ENCODE measurements at regions not wholly inside any gene's neighbourhood (a gene's known extent, or its start where the extent isn't known, plus 50 kb on each side); places are given as distances from the start of the nearest gene placed in this dataset.

DNA sequence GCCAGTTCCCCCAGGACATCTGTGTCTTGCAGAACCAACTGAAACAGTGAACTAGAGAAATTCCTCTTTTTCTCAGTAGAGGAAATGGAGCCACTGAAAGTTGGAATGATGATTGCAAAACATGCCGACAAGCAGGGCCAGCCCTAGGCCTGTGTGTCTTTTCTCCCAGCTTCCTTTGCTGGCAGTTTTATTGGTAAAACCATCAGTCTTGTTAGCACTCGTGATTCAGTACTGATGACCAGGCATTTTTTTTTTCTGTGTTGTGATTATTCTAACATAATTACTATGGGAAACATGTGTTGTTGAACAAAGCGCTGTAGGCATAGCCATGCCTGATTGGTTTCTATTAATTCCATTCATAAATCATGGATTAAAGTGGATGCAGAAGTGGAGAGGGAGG, 620.7 kb downstream of the AACS start:
- DNase-seq: no peak

- no peak for DNase-seq
These were observed 622.2 kb downstream of the AACS start for GRCh38 chr12:125687403-125687802.

GRCh38 chr12:125687820-125688219, 622.6 kb downstream of the AACS start:
- no peak for DNase-seq

GRCh38 chr12:125688223-125688622, 623.0 kb downstream of the AACS start:
- no peak for DNase-seq

GRCh38 chr12:125688881-125689280, 623.6 kb downstream of the AACS start:
- no peak for DNase-seq

DNA sequence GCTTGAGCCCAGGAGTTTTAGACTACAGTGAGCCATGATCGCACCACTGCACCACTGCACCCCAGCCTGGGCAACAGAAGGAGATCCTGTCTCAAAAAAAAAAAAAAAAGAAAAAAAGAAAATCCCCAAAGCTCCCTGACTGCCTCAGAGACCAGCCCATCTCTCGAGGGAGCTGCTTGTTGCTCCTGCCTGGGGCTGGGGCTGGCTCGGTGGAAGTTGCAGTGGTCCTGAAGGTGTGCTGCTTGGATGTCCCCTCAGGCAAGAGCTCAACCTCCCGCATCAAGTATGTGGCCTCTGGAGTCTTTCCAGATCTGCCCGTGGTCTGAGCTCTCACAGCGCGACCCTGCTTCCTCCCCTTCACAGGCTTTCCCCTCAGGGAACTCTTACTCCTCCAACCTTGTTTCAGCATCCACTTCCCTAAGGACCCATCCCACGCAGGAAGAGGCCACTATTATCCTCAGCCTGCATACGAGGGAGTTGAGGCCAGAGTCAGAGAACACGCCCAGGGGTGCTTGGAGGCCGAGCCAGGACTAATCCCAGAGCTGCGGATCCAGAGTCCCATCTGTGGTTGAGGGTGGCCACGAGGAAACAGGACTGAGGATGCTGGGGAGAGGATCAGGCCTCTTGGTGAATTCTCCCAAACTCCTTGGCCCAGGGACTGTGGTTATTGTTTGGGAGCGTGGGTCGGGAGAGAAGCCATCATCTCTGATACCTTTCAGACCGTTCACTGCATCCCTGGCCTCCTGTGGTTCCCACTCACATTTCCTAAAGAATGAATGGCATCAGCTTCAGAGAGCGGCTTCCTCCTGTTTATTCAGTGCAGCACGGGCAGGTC, 624.6 kb downstream of the AACS start:
- no peak for DNase-seq

- DNase-seq: no peak
These were observed 625.6 kb downstream of the AACS start for GRCh38 chr12:125690841-125691240.

DNA sequence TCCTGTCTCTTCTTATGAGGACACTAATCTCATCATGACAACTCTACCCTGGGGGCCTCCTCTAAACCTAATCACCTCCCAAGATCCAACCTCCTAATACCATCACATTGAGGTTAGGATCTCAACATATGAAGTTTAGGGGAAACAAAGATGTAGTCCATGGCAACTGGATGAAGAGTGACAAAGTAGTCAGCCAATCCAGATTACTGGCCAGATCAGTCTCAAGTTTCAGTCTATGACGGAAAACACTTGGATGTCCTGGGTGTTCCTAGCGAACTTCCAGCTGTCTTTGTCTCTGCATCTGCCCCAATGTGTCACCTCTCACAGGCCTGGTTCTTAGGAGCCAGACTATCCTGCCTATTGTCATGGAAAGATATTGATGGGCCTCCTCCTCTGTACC, 630.8 kb downstream of the AACS start:
- no peak for DNase-seq

- no peak for DNase-seq
These were observed 639.6 kb downstream of the AACS start for GRCh38 chr12:125704803-125705202.

DNA sequence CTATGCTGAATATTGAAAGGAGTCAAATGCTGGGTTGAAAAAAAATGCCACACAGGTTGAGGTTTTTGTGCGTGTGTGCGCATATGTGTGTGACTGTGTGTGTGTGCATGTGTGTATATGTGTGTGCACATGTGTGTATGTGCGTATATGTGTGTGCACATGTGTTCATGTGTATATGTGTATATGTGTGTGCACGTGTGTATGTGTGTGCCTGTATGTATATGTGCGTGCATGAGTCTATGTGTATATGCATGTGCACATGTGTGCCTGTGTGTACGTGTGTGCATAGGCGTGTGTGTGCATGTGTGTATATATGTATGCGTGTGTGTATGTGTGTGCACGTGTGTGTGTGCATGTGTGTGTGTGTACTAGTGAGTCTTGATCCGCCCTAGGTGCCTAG, 655.7 kb downstream of the AACS start:
- DNase-seq: no peak

GRCh38 chr12:125734137-125734536, 668.9 kb downstream of the AACS start:
- no peak for DNase-seq

DNA sequence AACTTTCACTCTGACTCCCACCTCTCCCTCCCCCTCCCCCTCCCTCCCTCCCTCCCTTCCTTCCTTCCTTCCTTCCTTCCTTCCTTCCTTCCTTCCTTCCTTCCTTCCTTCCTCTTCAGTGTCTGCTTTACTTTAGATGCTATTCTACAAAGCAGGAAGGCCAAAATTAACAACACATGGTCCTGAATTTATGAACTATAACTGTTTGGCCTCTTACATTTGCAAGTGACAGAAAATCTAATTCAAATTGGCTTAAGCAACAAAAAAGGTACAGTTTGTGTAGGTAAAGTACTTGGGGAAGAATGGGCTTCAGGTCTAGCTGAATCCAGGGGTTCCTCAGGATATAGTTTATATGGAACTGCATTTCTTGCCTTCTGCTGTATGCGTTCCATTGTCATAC, 673.0 kb downstream of the AACS start:
- no peak for DNase-seq

- no peak for DNase-seq
These were observed 677.2 kb downstream of the AACS start for GRCh38 chr12:125742413-125742812.

DNA sequence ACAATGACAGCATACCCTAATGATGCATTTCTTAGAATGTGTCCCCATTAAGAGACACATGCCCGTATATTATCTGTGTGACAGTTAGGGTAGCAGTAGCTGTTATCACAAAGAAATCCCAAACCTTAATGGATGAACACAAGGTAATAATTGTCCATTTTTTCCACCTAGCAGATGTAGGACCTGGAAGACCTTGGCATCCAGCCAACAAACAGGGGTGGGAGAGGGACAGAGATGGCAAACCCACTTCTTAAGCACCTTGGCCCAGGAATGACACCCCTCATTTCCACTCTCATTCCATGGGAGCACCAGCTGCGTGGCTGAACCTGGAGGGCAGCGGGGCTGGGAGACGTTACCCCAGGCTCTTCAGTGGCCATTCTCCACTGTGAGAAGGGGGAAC, 679.0 kb downstream of the AACS start:
- no peak for DNase-seq

DNA sequence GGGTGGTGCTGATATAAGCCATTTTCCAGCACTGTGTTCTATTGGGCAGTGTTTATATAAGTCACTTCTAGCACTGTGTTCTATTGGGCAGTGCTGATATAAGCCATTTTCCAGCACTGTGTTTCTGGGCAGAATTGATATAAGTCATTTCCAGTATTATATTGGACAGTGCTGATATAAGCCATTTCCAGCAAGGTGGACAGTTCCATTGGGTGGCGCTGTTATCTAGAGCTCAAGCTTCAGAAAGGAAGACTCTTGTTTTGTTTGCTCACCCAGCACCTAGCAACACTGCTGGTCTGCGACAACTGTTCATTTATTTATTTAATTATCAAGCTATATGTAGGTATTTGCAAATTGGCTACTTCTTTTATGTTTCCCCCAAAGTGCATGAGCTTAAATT, 690.3 kb downstream of the AACS start:
- DNase-seq: no peak

DNA sequence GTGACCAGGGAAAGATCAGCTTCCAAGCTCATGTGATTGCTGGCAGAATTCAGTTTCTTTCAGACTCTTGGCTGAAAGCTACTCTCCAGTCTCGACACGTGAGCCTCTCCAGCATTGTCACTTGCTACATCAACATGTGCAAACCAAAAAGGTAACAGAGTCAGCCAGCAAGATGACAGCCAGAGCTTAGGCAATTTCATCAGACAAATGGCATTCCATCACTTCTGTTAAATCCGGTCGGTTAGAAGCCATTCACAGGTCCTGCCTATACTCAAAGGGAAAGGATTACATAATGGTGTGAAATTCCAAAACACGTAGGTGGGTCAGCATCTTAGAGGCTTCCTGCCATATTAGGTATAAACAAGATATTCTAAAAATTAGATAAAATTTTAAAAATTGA, 700.9 kb downstream of the AACS start:
- DNase-seq: no peak

DNA sequence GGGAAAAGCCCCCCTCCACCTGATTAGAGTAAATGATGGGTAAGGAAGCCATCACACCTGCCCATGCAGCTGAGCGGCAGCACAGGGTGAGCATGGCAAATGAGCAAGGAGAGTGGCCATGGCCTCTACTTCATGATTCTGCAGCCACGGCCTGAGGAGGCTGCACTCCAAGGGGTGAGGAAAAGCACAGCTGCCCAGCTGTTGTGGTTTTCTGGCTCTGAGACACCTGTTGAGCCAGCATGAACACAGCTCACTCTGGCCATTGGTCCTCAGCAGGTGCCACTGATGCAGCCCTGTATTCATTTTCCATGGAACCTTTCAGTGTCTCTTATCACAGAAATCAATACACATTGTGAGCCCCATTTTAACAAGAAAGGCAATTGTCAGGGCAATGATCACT, 707.2 kb downstream of the AACS start:
- no peak for DNase-seq

DNA sequence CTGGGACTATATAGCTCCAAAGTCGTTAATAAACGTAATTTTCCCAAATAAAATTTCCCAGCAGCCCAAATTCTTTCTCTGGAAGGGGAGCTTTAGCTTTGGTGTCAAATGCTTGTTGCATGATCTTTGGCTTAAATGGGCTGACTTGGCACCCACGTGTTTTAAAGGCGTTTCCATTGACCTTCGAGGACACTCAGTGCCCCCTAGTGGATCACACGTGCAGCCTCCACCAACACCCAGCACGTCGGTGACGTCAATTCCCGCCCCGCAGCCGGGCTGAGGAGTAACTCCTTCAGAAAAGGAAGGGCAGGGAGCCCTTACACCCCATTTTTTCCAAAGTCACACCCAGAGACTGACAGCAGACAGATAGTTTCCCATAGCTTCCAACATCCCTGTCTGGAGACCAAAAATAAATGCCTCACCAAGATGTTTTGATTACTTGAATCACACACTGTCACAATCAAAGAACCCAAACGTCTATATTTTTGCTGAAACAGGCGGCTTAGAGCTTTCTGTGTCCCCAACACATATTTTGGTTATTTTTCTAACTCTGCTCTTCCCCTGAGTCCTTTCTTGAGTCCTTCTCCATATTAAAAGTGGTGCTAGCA, 707.9 kb downstream of the AACS start:
- no peak for DNase-seq

GRCh38 chr12:125775507-125775906, 710.3 kb downstream of the AACS start:
- no peak for DNase-seq

DNA sequence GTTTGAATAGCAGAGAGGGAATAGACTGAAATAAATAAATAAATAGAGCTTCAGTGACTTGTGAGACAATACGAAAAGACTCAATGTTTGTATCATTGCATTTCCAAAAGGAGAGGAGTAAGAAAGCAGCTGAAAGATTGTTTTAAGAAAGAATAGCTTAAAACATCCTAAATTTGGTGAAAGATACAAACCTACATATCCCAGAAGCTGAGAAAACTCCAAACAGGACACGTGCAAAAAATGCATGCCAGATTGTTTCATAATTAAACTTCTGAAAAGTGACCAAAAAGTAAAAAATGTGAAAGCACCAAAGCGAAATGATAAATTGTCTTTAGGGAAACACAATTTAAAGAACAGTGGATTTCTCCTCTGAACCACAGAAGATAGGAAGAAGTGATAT, 711.0 kb downstream of the AACS start:
- DNase-seq: no peak

GRCh38 chr12:125786143-125786542, 720.9 kb downstream of the AACS start:
- no peak for DNase-seq

- no peak for DNase-seq
These were observed 729.2 kb downstream of the AACS start for GRCh38 chr12:125794401-125794800.

- DNase-seq: no peak
These were observed 732.4 kb downstream of the AACS start for GRCh38 chr12:125797421-125798175.

GRCh38 chr12:125804660-125805059, 739.4 kb downstream of the AACS start:
- DNase-seq: no peak

Measured in GOT3 (cell line).